ENCODE measurements at regions not wholly inside any gene's neighbourhood (a gene's known extent, or its start where the extent isn't known, plus 50 kb on each side); places are given as distances from the start of the nearest gene placed in this dataset.

GRCh38 chr5:112534611-112535255, 115.7 kb upstream of the EPB41L4A start:
- TF ChIP-seq CTCF (IDR thresholded peaks at IDR 0.05; ENCODE audit: low read depth, low read length, poor library complexity, severe bottlenecking) (no peak), EZH2phosphoT487 (IDR thresholded peaks at IDR 0.05; ENCODE audit: borderline replicate concordance, low read length) (no peak)
